CD4-positive, alpha-beta T cell treated with Interleukin-6 for 4 hours (primary cell): ENCODE measurements at regions not wholly inside any gene's neighbourhood (a gene's known extent, or its start where the extent isn't known, plus 50 kb on each side); places are given as distances from the start of the nearest gene placed in this dataset.
A peak's percentile ranks its signal among the peaks of the same experiment; 100 is the strongest.

Experiments used
- DNase-seq: peaks from one replicate; pipeline ENCODE4 v3.0.0-alpha.2; 2020; ENCODE audit warnings: mixed read lengths

- DNase-seq: no peak
Measured at GRCh38 chr2:196403471-196403870, 232.1 kb upstream of the STK17B start.

- no peak for DNase-seq
Measured at GRCh38 chr2:196404276-196404675, 232.9 kb upstream of the STK17B start.

GRCh38 chr2:196407675-196408264 is 231.7 kb upstream of the CCDC150 start:
- no peak for DNase-seq

GRCh38 chr2:196409376-196409775 is 230.1 kb upstream of the CCDC150 start:
- no peak for DNase-seq

GRCh38 chr2:196410008-196410407 is 229.5 kb upstream of the CCDC150 start:
- no peak for DNase-seq

GRCh38 chr2:196413821-196414274 is 225.7 kb upstream of the CCDC150 start:
- DNase-seq: no peak

GRCh38 chr2:196415384-196415783 is 224.1 kb upstream of the CCDC150 start:
- peak; percentile 28 for DNase-seq

GRCh38 chr2:196420143-196420542 is 219.4 kb upstream of the CCDC150 start:
- DNase-seq: no peak

- DNase-seq: no peak
Measured at GRCh38 chr2:196421880-196422279, 217.6 kb upstream of the CCDC150 start.

GRCh38 chr2:196422361-196422760 is 217.2 kb upstream of the CCDC150 start:
- no peak for DNase-seq

GRCh38 chr2:196426122-196426521 is 213.4 kb upstream of the CCDC150 start:
- DNase-seq: no peak

- DNase-seq: no peak
Measured at GRCh38 chr2:196427986-196428634, 211.4 kb upstream of the CCDC150 start.

GRCh38 chr2:196431076-196431475 is 208.4 kb upstream of the CCDC150 start:
- DNase-seq: no peak

GRCh38 chr2:196431957-196432356 is 207.6 kb upstream of the CCDC150 start:
- DNase-seq: no peak

GRCh38 chr2:196433116-196433515 is 206.4 kb upstream of the CCDC150 start:
- DNase-seq: no peak

GRCh38 chr2:196434217-196434616 is 205.3 kb upstream of the CCDC150 start:
- no peak for DNase-seq

- no peak for DNase-seq
Measured at GRCh38 chr2:196435189-196435588, 204.3 kb upstream of the CCDC150 start.

GRCh38 chr2:196437626-196438025 is 201.9 kb upstream of the CCDC150 start:
- no peak for DNase-seq

- DNase-seq: no peak
Measured at GRCh38 chr2:196439760-196440159, 199.8 kb upstream of the CCDC150 start.

GRCh38 chr2:196440413-196440812 is 199.1 kb upstream of the CCDC150 start:
- no peak for DNase-seq

GRCh38 chr2:196441527-196441926 is 198.0 kb upstream of the CCDC150 start:
- no peak for DNase-seq

- DNase-seq: no peak
Measured at GRCh38 chr2:196442211-196442610, 197.3 kb upstream of the CCDC150 start.

GRCh38 chr2:196444442-196444841 is 195.1 kb upstream of the CCDC150 start:
- no peak for DNase-seq

GRCh38 chr2:196445991-196446390 is 193.5 kb upstream of the CCDC150 start:
- DNase-seq: no peak
